BJ (cell line): ENCODE measurements at regions not wholly inside any gene's neighbourhood (a gene's known extent, or its start where the extent isn't known, plus 50 kb on each side); places are given as distances from the start of the nearest gene placed in this dataset.

Source experiments
- CTCF ChIA-PET: fragments of 350-600 bp; formaldehyde crosslinking; extraction: SDS; loops from one replicate; lab custom pipeline; 2021; ENCODE audit warnings: antibody characterized with exemption, inconsistent platforms; lab: Yijun Ruan, JAX
- POLR2A ChIA-PET: fragments of 300-600 bp; sonication (Branson Sonifier 250); formaldehyde crosslinking; extraction: SDS; loops from one replicate; lab custom pipeline; 2021; ENCODE audit warnings: antibody characterized with exemption; lab: Charles Lee
- DNase-seq: peaks from one replicate; pipeline ENCODE4 v3.0.0-alpha.2; 2011; ENCODE audit warnings: low read depth
- H3K27me3 ChIP-seq: 2 replicates; pipeline ENCODE4 v1.6.0; 2011; ENCODE audit warnings: low read length; ENCODE audit not compliant: control insufficient read depth, insufficient read depth
- H3K36me3 ChIP-seq: 2 replicates; pipeline ENCODE4 v1.5.1; 2011; ENCODE audit warnings: low read length; ENCODE audit not compliant: control insufficient read depth, insufficient read depth
- H3K4me3 ChIP-seq: 2 replicates; pipeline ENCODE4 v1.5.1; 2011; ENCODE audit warnings: low read depth, mild to moderate bottlenecking, control low read depth, low read length
- TF ChIP-seq, protein P1 (sequence below): IDR thresholded peaks from 2 replicates; pipeline ENCODE4 v1.5.1; 2011; ENCODE audit warnings: low read depth, mild to moderate bottlenecking, control low read depth, inconsistent platforms, low read length, moderate library complexity; ENCODE audit not compliant: insufficient read depth

- ChIA-PET POLR2A (no interaction called here), CTCF (no interaction called here)
- Histone ChIP-seq H3K27me3 (no peaks in the 10 kb centered on the region), H3K36me3 (no peaks in the 10 kb centered on the region), H3K4me3 (no peak overlapping the region)
- no peak for DNase-seq
- TF ChIP-seq, protein P1, sequence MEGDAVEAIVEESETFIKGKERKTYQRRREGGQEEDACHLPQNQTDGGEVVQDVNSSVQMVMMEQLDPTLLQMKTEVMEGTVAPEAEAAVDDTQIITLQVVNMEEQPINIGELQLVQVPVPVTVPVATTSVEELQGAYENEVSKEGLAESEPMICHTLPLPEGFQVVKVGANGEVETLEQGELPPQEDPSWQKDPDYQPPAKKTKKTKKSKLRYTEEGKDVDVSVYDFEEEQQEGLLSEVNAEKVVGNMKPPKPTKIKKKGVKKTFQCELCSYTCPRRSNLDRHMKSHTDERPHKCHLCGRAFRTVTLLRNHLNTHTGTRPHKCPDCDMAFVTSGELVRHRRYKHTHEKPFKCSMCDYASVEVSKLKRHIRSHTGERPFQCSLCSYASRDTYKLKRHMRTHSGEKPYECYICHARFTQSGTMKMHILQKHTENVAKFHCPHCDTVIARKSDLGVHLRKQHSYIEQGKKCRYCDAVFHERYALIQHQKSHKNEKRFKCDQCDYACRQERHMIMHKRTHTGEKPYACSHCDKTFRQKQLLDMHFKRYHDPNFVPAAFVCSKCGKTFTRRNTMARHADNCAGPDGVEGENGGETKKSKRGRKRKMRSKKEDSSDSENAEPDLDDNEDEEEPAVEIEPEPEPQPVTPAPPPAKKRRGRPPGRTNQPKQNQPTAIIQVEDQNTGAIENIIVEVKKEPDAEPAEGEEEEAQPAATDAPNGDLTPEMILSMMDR = no peak
Observed at GRCh38 chr5:175015028-175015685, 290.8 kb downstream of the MSX2 start.

- ChIA-PET POLR2A (no interaction called here), CTCF (no interaction called here)
- Histone ChIP-seq H3K36me3 (no peaks in the 10 kb centered on the region), H3K4me3 (no peak overlapping the region), H3K27me3 (no peaks in the 10 kb centered on the region)
- DNase-seq = no peak
- TF ChIP-seq, protein P1 = no peak
Observed at GRCh38 chr5:175013251-175013650, 288.9 kb downstream of the MSX2 start.

- H3K36me3 ChIP-seq = no peaks in the 10 kb centered on the region
- POLR2A ChIA-PET = no interaction called here
- no peaks in the 10 kb centered on the region for H3K27me3 ChIP-seq
- no peak for DNase-seq
- no peak overlapping the region for H3K4me3 ChIP-seq
- CTCF ChIA-PET = no interaction called here
- TF ChIP-seq, protein P1 = no peak
Observed at GRCh38 chr5:175012267-175012666, 287.9 kb downstream of the MSX2 start.

DNA sequence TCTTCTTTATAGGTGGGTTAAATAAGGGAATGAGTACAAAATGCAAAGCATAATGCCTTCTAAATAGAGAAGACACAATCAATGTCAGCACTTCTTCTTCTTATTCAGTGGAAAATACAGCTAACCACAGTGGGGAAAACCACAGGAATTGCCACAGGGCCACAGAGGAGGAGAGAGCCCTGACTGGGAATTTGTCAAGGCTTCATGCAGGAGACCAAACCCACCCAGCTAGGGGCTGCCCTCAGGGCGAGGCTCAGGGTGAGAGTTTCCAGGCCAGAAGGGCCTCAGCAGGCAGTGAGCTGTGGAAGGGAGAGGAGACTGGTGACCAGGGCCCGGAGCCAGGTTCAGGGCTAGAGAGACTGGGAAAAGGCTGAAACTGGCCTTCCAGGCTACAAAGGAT is 279.1 kb downstream of the MSX2 start:
- Histone ChIP-seq H3K36me3 (no peaks in the 10 kb centered on the region), H3K27me3 (no peaks in the 10 kb centered on the region), H3K4me3 (no peak overlapping the region)
- DNase-seq = no peak
- TF ChIP-seq, protein P1 = no peak
- ChIA-PET POLR2A (no interaction called here), CTCF (no interaction called here)

DNA sequence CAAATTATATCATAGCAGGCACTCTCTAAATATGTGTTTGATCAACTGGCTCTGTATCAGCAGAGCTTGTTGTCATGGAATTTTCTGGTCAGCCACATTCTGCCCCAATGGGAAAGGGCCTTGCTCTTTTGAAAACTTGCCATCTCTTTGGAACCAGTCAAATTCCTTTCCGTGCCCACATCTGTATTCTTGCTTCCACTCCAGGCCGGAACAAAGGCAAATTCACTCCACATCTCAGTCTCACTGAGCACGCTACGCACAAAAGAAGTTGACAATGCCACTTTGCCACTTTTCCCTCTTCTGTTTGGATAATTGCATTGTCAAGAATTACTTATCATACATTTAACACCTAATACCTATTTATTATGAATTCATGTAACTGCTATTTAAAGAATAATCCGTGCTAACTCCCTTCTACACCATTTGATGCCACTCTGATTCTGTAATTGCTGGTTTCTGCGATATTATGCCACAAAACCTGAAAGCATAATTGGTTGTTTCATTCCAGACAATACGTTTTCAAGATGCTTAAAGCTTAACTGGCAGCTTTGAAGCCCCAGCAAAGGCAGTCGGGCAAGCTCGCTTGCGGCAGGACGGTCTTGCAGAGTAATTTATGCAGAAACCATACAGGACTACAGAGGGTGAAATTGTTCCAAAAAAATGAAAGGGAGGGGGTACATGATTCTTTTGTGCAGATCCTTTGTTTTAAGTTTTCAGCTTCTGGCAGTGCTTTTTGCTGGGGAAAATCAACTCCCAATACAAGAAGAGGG is 277.7 kb downstream of the MSX2 start:
- POLR2A ChIA-PET = no interaction called here
- Histone ChIP-seq H3K4me3 (no peak overlapping the region), H3K27me3 (no peaks in the 10 kb centered on the region), H3K36me3 (no peaks in the 10 kb centered on the region)
- TF ChIP-seq, protein P1 = no peak
- CTCF ChIA-PET = no interaction called here
- DNase-seq = no peak
